GM12873 (cell line): ENCODE measurements at regions not wholly inside any gene's neighbourhood (a gene's known extent, or its start where the extent isn't known, plus 50 kb on each side); places are given as distances from the start of the nearest gene placed in this dataset.

ENCODE experiments used
- TF ChIP-seq, protein P1 (sequence below): IDR thresholded peaks from 2 replicates; pipeline ENCODE4 v1.5.1; 2012; ENCODE audit warnings: low read depth, mild to moderate bottlenecking, moderate library complexity, low read length, control low read depth; ENCODE audit not compliant: insufficient read depth; ENCODE audit errors: missing control alignments

DNA sequence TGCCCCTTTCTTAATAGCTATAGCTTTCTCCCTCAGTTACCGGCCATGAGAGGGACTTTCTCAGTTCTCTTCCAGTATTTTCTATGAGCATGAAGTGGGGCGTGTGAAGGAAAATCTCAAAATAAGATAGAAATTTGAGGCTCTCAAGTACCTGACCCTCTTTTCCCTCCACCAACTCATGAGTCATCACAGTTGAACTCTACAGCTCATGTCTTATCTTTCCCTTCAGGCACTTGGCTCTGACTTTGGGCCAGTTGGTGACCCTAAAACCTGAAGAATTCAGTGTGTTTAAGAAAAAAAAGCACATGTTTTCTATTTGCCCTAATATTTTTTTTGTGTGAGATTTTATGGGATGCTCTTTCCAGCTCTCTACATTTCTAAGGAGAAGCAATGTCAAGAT is 896.7 kb upstream of the ZEB2 start:
- TF ChIP-seq, protein P1, sequence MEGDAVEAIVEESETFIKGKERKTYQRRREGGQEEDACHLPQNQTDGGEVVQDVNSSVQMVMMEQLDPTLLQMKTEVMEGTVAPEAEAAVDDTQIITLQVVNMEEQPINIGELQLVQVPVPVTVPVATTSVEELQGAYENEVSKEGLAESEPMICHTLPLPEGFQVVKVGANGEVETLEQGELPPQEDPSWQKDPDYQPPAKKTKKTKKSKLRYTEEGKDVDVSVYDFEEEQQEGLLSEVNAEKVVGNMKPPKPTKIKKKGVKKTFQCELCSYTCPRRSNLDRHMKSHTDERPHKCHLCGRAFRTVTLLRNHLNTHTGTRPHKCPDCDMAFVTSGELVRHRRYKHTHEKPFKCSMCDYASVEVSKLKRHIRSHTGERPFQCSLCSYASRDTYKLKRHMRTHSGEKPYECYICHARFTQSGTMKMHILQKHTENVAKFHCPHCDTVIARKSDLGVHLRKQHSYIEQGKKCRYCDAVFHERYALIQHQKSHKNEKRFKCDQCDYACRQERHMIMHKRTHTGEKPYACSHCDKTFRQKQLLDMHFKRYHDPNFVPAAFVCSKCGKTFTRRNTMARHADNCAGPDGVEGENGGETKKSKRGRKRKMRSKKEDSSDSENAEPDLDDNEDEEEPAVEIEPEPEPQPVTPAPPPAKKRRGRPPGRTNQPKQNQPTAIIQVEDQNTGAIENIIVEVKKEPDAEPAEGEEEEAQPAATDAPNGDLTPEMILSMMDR: no peak

DNA sequence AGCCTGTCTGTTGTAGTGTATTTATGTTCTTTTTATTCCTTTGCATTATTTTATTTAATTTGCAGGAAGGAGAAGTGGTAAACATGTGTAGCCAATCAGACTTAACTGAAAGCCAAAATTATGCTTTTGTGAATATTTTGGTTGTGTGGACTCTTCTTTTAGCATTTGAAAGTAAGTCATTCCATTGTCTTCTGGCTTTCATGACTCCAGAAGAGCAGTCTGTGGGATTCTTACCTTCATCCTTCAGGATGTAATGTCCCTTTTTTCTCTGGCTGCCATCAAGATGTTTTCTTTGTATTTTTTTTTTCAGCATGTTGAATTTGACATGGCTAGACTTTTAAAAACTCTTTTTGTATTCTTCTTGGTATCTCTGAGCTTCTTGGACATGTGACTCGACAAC is 895.2 kb upstream of the ZEB2 start:
- TF ChIP-seq, protein P1: no peak

DNA sequence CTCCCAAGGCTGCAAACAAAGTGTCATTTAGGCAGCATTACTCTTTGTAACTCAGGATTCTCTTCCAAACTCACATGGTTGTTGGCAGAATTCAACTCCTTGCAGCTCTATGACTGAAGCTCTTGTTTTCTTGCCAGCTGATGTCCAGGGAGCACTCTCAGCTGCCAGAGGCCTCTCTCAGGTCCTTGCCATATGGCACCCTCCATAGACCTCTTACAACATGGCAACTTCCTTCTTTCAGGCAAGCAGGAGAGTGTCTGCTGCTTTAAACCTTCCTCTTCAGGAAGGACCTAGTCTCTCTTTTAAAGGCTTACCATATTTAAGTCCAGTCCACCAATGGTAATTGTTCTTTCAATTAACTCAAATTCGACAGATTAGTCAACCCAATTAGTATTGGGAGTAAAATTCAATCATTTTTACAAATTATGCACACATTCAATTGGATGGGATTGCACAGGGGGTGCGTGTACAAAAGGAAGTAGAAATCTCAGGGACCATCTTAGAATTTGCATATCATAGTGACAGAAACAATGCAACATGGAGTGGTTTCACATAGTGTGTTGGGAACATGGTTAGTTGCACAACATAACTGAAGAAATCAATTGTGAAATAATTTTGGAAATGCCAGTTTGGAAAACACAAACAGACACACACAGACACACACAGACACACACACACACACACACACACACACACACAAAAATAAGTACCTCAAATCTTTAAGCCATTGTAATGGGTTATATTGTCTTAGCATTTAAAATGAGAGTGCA is 893.5 kb upstream of the ZEB2 start:
- TF ChIP-seq, protein P1: no peak

DNA sequence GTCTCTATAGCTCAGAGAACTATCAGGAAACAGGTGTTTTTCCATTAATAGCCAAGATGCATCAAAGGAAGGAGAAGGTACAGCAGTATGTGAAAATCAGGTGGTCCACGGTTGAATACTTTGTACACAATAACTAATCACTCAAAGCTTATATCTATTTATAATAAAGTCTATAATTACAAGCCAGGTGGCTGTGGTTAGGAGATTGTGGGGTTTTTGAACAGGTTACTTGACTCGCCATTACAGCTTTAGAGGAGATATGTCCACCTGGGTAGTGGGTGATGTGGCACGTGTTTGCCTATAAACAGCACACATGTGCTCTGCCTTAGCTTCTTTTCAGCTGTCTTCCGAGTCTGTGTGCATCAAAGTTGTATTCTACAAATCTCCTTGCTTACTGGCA is 892.2 kb upstream of the ZEB2 start:
- TF ChIP-seq, protein P1: no peak

DNA sequence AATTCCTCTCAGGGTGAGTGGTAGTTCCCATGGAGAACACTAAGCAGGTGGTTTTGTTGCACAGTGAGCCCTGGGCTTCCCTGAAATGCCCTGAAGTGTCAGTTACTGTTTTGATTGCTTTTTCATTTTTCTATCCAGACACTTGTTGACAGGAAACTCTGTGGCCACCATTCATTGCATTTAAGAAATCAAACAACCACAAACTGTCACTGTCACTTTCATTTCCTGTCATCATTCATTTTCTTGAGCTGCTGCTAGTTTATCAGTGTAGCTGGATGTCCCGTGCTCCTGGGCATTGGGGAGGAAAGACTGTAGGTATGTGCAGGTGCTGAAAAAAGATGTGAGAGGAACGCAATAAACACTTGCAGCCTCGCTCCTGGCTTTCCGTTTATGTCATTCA is 891.6 kb upstream of the ZEB2 start:
- TF ChIP-seq, protein P1: no peak

DNA sequence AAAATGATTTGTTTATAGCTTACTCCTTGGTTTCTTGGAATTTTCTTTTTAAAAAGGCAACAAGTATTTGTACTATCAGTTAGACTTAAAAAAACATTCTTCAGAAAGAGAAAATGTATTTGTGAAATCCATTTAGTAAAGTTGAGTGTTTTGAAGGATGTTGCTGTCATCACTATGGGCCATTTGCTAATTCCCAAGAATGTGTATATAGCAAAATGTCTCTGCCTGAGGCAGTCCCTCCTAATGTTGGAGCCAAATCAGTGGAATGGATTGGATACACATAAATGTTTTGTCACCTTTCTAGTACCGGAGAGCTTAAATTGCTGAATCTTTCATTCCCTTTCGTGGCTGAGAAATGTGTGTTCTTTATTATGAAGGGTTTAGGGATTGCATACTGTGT is 890.2 kb upstream of the ZEB2 start:
- TF ChIP-seq, protein P1: no peak

DNA sequence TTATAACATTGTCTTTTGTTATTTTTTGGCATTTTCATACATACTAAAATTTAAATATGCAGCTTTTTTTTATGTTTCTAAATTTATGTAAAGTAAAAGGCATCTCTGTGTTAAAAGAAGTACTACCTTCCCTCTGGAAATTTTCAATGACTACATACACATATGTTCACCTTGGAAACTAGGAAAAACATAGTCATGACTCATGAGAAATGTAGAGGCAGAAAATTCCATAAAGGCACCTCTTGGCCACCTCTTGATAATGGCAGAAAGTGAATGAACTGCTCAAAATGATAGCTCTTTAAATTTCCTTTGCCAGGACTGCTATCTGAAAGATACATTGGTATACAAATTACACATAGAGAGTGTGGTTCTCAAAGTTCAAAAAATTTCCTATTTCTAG is 889.1 kb upstream of the ZEB2 start:
- TF ChIP-seq, protein P1: no peak
